NCI-H1092 treated with DMSO at 0.1 percent for 48 hours (cell line): ENCODE measurements at regions not wholly inside any gene's neighbourhood (a gene's known extent, or its start where the extent isn't known, plus 50 kb on each side); places are given as distances from the start of the nearest gene placed in this dataset.
"Not testable (repeated sequence)": the region's sequence is repeated elsewhere in the genome, so short reads cannot be mapped to it uniquely, and the experiment has no call there.

Source experiments
- DNase-seq: peaks from one replicate; lab custom pipeline; 2025; lab: John Stamatoyannopoulos, UW

GRCh38 chr1:173257805-173258204, 50.7 kb upstream of the TNFSF4 start:
- no peak for DNase-seq

- no peak for DNase-seq
These were observed 51.5 kb upstream of the TNFSF4 start for GRCh38 chr1:173258479-173259264.

GRCh38 chr1:173260329-173260728, 53.2 kb upstream of the TNFSF4 start:
- not testable (repeated sequence) for DNase-seq

GRCh38 chr1:173266841-173267240, 59.7 kb upstream of the TNFSF4 start:
- DNase-seq = no peak

- no peak for DNase-seq
These were observed 60.4 kb upstream of the TNFSF4 start for GRCh38 chr1:173267453-173267945.

- DNase-seq = no peak
These were observed 61.1 kb upstream of the TNFSF4 start for GRCh38 chr1:173268261-173268660.

- DNase-seq = no peak
These were observed 61.7 kb upstream of the TNFSF4 start for GRCh38 chr1:173268786-173269277.

- no peak for DNase-seq
These were observed 62.5 kb upstream of the TNFSF4 start for GRCh38 chr1:173269490-173270230.

- no peak for DNase-seq
These were observed 63.1 kb upstream of the TNFSF4 start for GRCh38 chr1:173270243-173270642.

GRCh38 chr1:173271021-173271420, 63.9 kb upstream of the TNFSF4 start:
- DNase-seq = not testable (repeated sequence)

GRCh38 chr1:173275496-173275895, 68.4 kb upstream of the TNFSF4 start:
- DNase-seq = no peak

- DNase-seq = no peak
These were observed 70.0 kb upstream of the TNFSF4 start for GRCh38 chr1:173276922-173277800.

- DNase-seq = no peak
These were observed 73.9 kb upstream of the TNFSF4 start for GRCh38 chr1:173280899-173281660.

- no peak for DNase-seq
These were observed 77.9 kb upstream of the TNFSF4 start for GRCh38 chr1:173285048-173285447.

GRCh38 chr1:173287785-173288184, 80.7 kb upstream of the TNFSF4 start:
- no peak for DNase-seq

- no peak for DNase-seq
These were observed 86.6 kb upstream of the TNFSF4 start for GRCh38 chr1:173293756-173294155.

- no peak for DNase-seq
These were observed 87.7 kb upstream of the TNFSF4 start for GRCh38 chr1:173294843-173295242.

GRCh38 chr1:173295391-173295790, 88.3 kb upstream of the TNFSF4 start:
- DNase-seq = no peak

GRCh38 chr1:173295995-173296394, 88.9 kb upstream of the TNFSF4 start:
- no peak for DNase-seq

- DNase-seq = no peak
These were observed 90.8 kb upstream of the TNFSF4 start for GRCh38 chr1:173297798-173298391.
